NCI-H82 treated with DMSO at 0.1 percent for 48 hours (cell line): ENCODE measurements at regions not wholly inside any gene's neighbourhood (a gene's known extent, or its start where the extent isn't known, plus 50 kb on each side); places are given as distances from the start of the nearest gene placed in this dataset.
"Not testable (repeated sequence)": the region's sequence is repeated elsewhere in the genome, so short reads cannot be mapped to it uniquely, and the experiment has no call there.

ENCODE experiments used
- DNase-seq: peaks from one replicate; lab custom pipeline; 2025; ENCODE audit not compliant: unreplicated experiment; lab: John Stamatoyannopoulos, UW

- no peak for DNase-seq
Observed at GRCh38 chr13:81615031-81615430, 1274.1 kb upstream of the SPRY2 start.

GRCh38 chr13:81610644-81611043, 1269.7 kb upstream of the SPRY2 start:
- no peak for DNase-seq

- no peak for DNase-seq
Observed at GRCh38 chr13:81609335-81609734, 1268.4 kb upstream of the SPRY2 start.

- DNase-seq: no peak
Observed at GRCh38 chr13:81606074-81606473, 1265.1 kb upstream of the SPRY2 start.

- no peak for DNase-seq
Observed at GRCh38 chr13:81602241-81602640, 1261.3 kb upstream of the SPRY2 start.

- no peak for DNase-seq
Observed at GRCh38 chr13:81597101-81597500, 1256.2 kb upstream of the SPRY2 start.

GRCh38 chr13:81596224-81596753, 1255.4 kb upstream of the SPRY2 start:
- DNase-seq: no peak

- DNase-seq: no peak
Observed at GRCh38 chr13:81591528-81592220, 1250.7 kb upstream of the SPRY2 start.

- DNase-seq: no peak
Observed at GRCh38 chr13:81582381-81582780, 1241.5 kb upstream of the SPRY2 start.

- DNase-seq: no peak
Observed at GRCh38 chr13:81577601-81578195, 1236.8 kb upstream of the SPRY2 start.

GRCh38 chr13:81568824-81569223, 1227.9 kb upstream of the SPRY2 start:
- DNase-seq: no peak

- DNase-seq: no peak
Observed at GRCh38 chr13:81565849-81566248, 1224.9 kb upstream of the SPRY2 start.

GRCh38 chr13:81563091-81563490, 1222.2 kb upstream of the SPRY2 start:
- no peak for DNase-seq

GRCh38 chr13:81562598-81562997, 1221.7 kb upstream of the SPRY2 start:
- no peak for DNase-seq

- DNase-seq: no peak
Observed at GRCh38 chr13:81551036-81551435, 1210.1 kb upstream of the SPRY2 start.

GRCh38 chr13:81546294-81546693, 1205.4 kb upstream of the SPRY2 start:
- not testable (repeated sequence) for DNase-seq

GRCh38 chr13:81540777-81541176, 1199.9 kb upstream of the SPRY2 start:
- no peak for DNase-seq

GRCh38 chr13:81539643-81540150, 1198.8 kb upstream of the SPRY2 start:
- no peak for DNase-seq

GRCh38 chr13:81498969-81499368, 1158.0 kb upstream of the SPRY2 start:
- no peak for DNase-seq

GRCh38 chr13:81493144-81493543, 1152.2 kb upstream of the SPRY2 start:
- peak; percentile 29 for DNase-seq

GRCh38 chr13:81492449-81492848, 1151.5 kb upstream of the SPRY2 start:
- no peak for DNase-seq

GRCh38 chr13:81488021-81488420, 1147.1 kb upstream of the SPRY2 start:
- DNase-seq: no peak
